ENCODE measurements at regions not wholly inside any gene's neighbourhood (a gene's known extent, or its start where the extent isn't known, plus 50 kb on each side); places are given as distances from the start of the nearest gene placed in this dataset.

- no peak for TF ChIP-seq CTCF (IDR thresholded peaks at IDR 0.05)
- TF ChIP-seq POLR2A (IDR thresholded peaks at IDR 0.05): no peak
Observed at GRCh38 chr3:177282119-177282655, 84.9 kb upstream of the TBL1XR1 start.

Measured in breast epithelium (tissue), 3 donors.